ENCODE measurements at regions not wholly inside any gene's neighbourhood (a gene's known extent, or its start where the extent isn't known, plus 50 kb on each side); places are given as distances from the start of the nearest gene placed in this dataset.

DNA sequence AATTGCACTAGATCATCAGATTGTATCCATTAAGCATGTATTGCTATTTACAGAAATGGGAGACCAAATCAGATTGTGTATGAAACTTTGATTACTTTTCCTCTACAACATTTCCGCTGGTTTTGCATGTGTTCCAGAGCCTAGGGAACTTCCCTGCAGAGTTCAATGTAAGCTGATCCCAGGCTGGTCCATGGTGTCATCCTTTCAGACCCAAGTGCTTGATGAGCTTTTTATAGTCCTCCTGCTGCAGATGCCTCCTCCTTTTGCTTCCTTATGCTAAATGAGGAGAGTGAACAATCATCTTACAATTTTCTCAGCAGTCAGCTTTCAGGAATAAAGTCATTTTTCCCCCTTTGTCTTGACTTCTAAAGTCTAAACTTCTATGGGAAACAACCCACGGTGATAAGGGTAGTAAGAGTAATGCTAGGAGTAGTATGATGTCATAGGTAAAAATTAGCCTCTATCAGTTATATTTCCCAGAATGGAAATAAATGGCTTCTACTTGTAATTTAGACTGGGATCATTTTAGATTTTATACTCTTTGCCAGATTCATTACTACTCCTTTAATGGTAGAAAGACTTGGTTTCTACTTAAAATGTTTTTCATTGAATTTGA is 55.1 kb upstream of the SLC4A4 start:
- DNase-seq (ENCODE audit: extremely low spot score, unreplicated experiment) = no peak
- H3K27ac Mint-ChIP-seq (ENCODE audit: unreplicated experiment) = no peak overlapping the region
- H3K36me3 Mint-ChIP-seq (ENCODE audit: unreplicated experiment) = no peaks in the 10 kb centered on the region
- H3K4me3 Mint-ChIP-seq (ENCODE audit: unreplicated experiment) = no peak overlapping the region
- H3K4me1 Mint-ChIP-seq (ENCODE audit: unreplicated experiment) = peaks cover 33% of the 10 kb centered on the region
- TF ChIP-seq, protein P1, sequence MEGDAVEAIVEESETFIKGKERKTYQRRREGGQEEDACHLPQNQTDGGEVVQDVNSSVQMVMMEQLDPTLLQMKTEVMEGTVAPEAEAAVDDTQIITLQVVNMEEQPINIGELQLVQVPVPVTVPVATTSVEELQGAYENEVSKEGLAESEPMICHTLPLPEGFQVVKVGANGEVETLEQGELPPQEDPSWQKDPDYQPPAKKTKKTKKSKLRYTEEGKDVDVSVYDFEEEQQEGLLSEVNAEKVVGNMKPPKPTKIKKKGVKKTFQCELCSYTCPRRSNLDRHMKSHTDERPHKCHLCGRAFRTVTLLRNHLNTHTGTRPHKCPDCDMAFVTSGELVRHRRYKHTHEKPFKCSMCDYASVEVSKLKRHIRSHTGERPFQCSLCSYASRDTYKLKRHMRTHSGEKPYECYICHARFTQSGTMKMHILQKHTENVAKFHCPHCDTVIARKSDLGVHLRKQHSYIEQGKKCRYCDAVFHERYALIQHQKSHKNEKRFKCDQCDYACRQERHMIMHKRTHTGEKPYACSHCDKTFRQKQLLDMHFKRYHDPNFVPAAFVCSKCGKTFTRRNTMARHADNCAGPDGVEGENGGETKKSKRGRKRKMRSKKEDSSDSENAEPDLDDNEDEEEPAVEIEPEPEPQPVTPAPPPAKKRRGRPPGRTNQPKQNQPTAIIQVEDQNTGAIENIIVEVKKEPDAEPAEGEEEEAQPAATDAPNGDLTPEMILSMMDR (IDR thresholded peaks at IDR 0.05) = no peak
- no peaks in the 10 kb centered on the region for H3K27me3 Mint-ChIP-seq (ENCODE audit: unreplicated experiment)
- H3K9me3 Mint-ChIP-seq (ENCODE audit: unreplicated experiment) = no peaks in the 10 kb centered on the region

GRCh38 chr4:71287305-71287704 is 51.5 kb upstream of the SLC4A4 start:
- no peak overlapping the region for H3K4me3 Mint-ChIP-seq (ENCODE audit: unreplicated experiment)
- TF ChIP-seq, protein P1 (IDR thresholded peaks at IDR 0.05) = no peak
- H3K36me3 Mint-ChIP-seq (ENCODE audit: unreplicated experiment) = no peaks in the 10 kb centered on the region
- no peaks in the 10 kb centered on the region for H3K9me3 Mint-ChIP-seq (ENCODE audit: unreplicated experiment)
- peaks cover 37% of the 10 kb centered on the region for H3K4me1 Mint-ChIP-seq (ENCODE audit: unreplicated experiment)
- DNase-seq (ENCODE audit: extremely low spot score, unreplicated experiment) = no peak
- no peaks in the 10 kb centered on the region for H3K27me3 Mint-ChIP-seq (ENCODE audit: unreplicated experiment)
- H3K27ac Mint-ChIP-seq (ENCODE audit: unreplicated experiment) = peak overlapping the region; percentile 50

DNA sequence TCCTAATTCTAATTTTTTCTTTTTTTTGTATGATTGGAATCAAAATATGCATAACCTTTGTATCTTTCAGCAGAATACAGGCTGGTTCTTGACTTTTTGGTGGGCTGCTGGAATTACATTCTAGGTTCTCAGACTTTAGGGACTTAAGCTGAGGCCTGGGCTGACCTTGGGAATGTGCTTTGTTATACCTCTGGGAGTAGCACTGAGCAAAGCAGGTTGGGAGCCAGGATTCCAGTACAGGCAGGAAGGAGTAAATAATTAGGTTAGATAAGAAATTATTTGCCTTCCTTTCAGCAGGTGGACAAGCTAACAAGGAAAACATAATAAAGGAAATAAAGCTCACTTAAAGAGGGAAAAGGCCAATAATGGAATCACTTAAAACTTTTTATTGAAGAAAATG is 49.9 kb upstream of the SLC4A4 start:
- no peaks in the 10 kb centered on the region for H3K36me3 Mint-ChIP-seq (ENCODE audit: unreplicated experiment)
- TF ChIP-seq, protein P1 (IDR thresholded peaks at IDR 0.05) = no peak
- DNase-seq (ENCODE audit: extremely low spot score, unreplicated experiment) = no peak
- H3K4me3 Mint-ChIP-seq (ENCODE audit: unreplicated experiment) = no peak overlapping the region
- H3K4me1 Mint-ChIP-seq (ENCODE audit: unreplicated experiment) = peaks cover 38% of the 10 kb centered on the region
- no peaks in the 10 kb centered on the region for H3K27me3 Mint-ChIP-seq (ENCODE audit: unreplicated experiment)
- no peak overlapping the region for H3K27ac Mint-ChIP-seq (ENCODE audit: unreplicated experiment)
- H3K9me3 Mint-ChIP-seq (ENCODE audit: unreplicated experiment) = no peaks in the 10 kb centered on the region

Data from osteocyte (in vitro differentiated cells).